GM12878 (cell line): ENCODE measurements at regions not wholly inside any gene's neighbourhood (a gene's known extent, or its start where the extent isn't known, plus 50 kb on each side); places are given as distances from the start of the nearest gene placed in this dataset.

Experiments
- ATAC-seq: fragments of 200-7000 bp; cut with Tn5 transposase; 3 replicates; pipeline ENCODE4 v1.9.1; 2020; ENCODE audit warnings: mild to moderate bottlenecking, moderate library complexity
- BruUV-seq: library from RNA; stranded (reverse); fragments of 400-500 nt; replicated peaks from 2 replicates; lab custom pipeline; 2021; lab: Mats Ljungman, UMichigan
- CTCF ChIA-PET: fragments of 300-600 bp; sonication (Branson Sonifier 250); formaldehyde crosslinking; extraction: SDS; loops from one replicate; lab custom pipeline; 2021; ENCODE audit warnings: inconsistent platforms; lab: Yijun Ruan, JAX
- POLR2A ChIA-PET: fragments of 350-600 bp; formaldehyde crosslinking; extraction: SDS; loops from one replicate; lab custom pipeline; 2021; ENCODE audit warnings: inconsistent platforms; lab: Charles Lee
- RAD21 ChIA-PET: fragments of 300-600 bp; sonication (Branson Sonifier 250); formaldehyde crosslinking; loops from one replicate; lab custom pipeline; 2023; ENCODE audit warnings: antibody characterized with exemption; ENCODE audit not compliant: unreplicated experiment; lab: Charles Lee
- SMC1A ChIA-PET: fragments of 300-600 bp; sonication (Branson Sonifier 250); formaldehyde crosslinking; loops from one replicate; lab custom pipeline; 2023; ENCODE audit not compliant: unreplicated experiment, uncharacterized antibody; lab: Charles Lee
- DNase-seq: peaks from one replicate; pipeline ENCODE4 v3.0.0-alpha.2; 2011; ENCODE audit warnings: low read depth, low spot score
- FAIRE-seq: peaks from 3 replicates; lab custom pipeline; 2011; peaks lifted over from hg19 to GRCh38; lab: Jason Lieb, UNC
- H2AFZ ChIP-seq: 2 replicates; pipeline ENCODE4 v1.6.0; 2011; ENCODE audit warnings: low read depth, low read length, control low read depth; ENCODE audit not compliant: control insufficient read depth
- H3K27ac ChIP-seq: 2 replicates; pipeline ENCODE4 v1.5.1; 2011; ENCODE audit warnings: control low read depth; ENCODE audit not compliant: control insufficient read depth, insufficient read depth
- H3K27me3 ChIP-seq, 2 experiments: replicated peaks in 1 of 2; 2 replicates each; pipeline versions ENCODE4 v1.6.0 to v1.6.1; 2011; ENCODE audit warnings: low read length in 1 of 2; ENCODE audit not compliant: control insufficient read depth in 2 of 2, insufficient read depth in 2 of 2
- H3K36me3 ChIP-seq, 2 experiments: 2 replicates each; pipeline ENCODE4 v1.5.1; 2011; ENCODE audit warnings: low read length in 1 of 2; ENCODE audit not compliant: control insufficient read depth in 2 of 2, insufficient read depth in 2 of 2
- H3K4me1 ChIP-seq: 2 replicates; pipeline ENCODE4 v1.6.1; 2011; ENCODE audit warnings: mild to moderate bottlenecking, low read length, moderate library complexity, mixed read lengths; ENCODE audit not compliant: control insufficient read depth, insufficient read depth
- H3K4me2 ChIP-seq: 2 replicates; pipeline ENCODE4 v1.6.0; 2011; ENCODE audit warnings: control low read depth; ENCODE audit not compliant: control insufficient read depth, insufficient read depth
- H3K4me3 ChIP-seq: fragments of 200-600 bp; sonication (generic); 2 replicates; pipeline ENCODE4 v1.5.1; 2016
- H3K79me2 ChIP-seq: 2 replicates; pipeline ENCODE4 v1.6.0; 2011; ENCODE audit warnings: low read length; ENCODE audit not compliant: control insufficient read depth, insufficient read depth
- H3K9ac ChIP-seq: 2 replicates; pipeline ENCODE4 v1.8.0; 2011; ENCODE audit warnings: low read length, control low read depth, mixed read lengths; ENCODE audit not compliant: control insufficient read depth, insufficient read depth
- H3K9me3 ChIP-seq: replicated peaks from 3 replicates; pipeline ENCODE4 v1.5.1; 2011; ENCODE audit warnings: mild to moderate bottlenecking, low read length; ENCODE audit not compliant: control insufficient read depth, insufficient read depth
- H4K20me1 ChIP-seq: 2 replicates; pipeline ENCODE4 v1.6.0; 2011; ENCODE audit not compliant: control insufficient read depth, insufficient read depth
- BHLHE40 ChIP-seq, 2 experiments: fragments of 450-650 bp in 1 of 2; IDR thresholded peaks; 2 replicates each; pipeline ENCODE4 v1.6.1; 2011 to 2017; ENCODE audit warnings: low read depth in 2 of 2, borderline replicate concordance in 1 of 2, improper control_type of control experiment in 1 of 2, low read length in 1 of 2, mild to moderate bottlenecking in 1 of 2
- CHD1 ChIP-seq: IDR thresholded peaks from 2 replicates; pipeline ENCODE4 v1.6.1; 2012; ENCODE audit warnings: low read depth, low read length, improper control_type of control experiment
- IKZF1 ChIP-seq: fragments of 450-650 bp; conservative IDR thresholded peaks from 2 replicates; pipeline ENCODE4 v1.6.1; 2017; ENCODE audit warnings: antibody characterized with exemption, mild to moderate bottlenecking
- NFIC ChIP-seq: IDR thresholded peaks from 2 replicates; pipeline ENCODE4 v1.6.1; 2012; ENCODE audit warnings: low read depth, mild to moderate bottlenecking, inconsistent platforms, low read length, moderate library complexity
- PML ChIP-seq: IDR thresholded peaks from 2 replicates; pipeline ENCODE4 v1.6.1; 2012; ENCODE audit warnings: low read length, inconsistent platforms
- RUNX3 ChIP-seq: IDR thresholded peaks from 2 replicates; pipeline ENCODE4 v1.6.1; 2012; ENCODE audit warnings: low read length, inconsistent platforms
- TBL1XR1 ChIP-seq: IDR thresholded peaks from 2 replicates; pipeline ENCODE4 v1.6.1; 2012; ENCODE audit warnings: low read depth, low read length, improper control_type of control experiment
- ZNF384 ChIP-seq: IDR thresholded peaks from 2 replicates; pipeline ENCODE4 v1.6.1; 2012; ENCODE audit warnings: low read depth, mild to moderate bottlenecking, low read length, improper control_type of control experiment, borderline replicate concordance
- WGBS: methylation state at CpG from one replicate; pipeline ENCODE4 v1.1.6; 2016; ENCODE audit warnings: low lambda C conversion rate; ENCODE audit not compliant: insufficient replicate concordance, insufficient coverage; ENCODE audit errors: missing lambda C conversion rate; 5-methylcytosine and 5-hydroxymethylcytosine counted together
- in situ Hi-C: fragments of 300-500 bp; cut with MboI; formaldehyde crosslinking; loops from 9 replicates; pipeline ENCODE4 v1.14.3; 2018; ENCODE audit warnings: mixed read lengths
- intact Hi-C: fragments of 100-400 bp; cut with micrococcal nuclease; formaldehyde crosslinking; loops from one replicate; pipeline ENCODE4 v1.14.2; 2022; ENCODE audit not compliant: unreplicated experiment
- TF ChIP-seq, protein P1 (sequence below): fragments of 450-650 bp; formaldehyde crosslinking; IDR thresholded peaks from 2 replicates; pipeline ENCODE4 v1.5.0; 2022; ENCODE audit warnings: mild to moderate bottlenecking, missing genetic modification characterization
- TF ChIP-seq, protein P2 (sequence below): IDR thresholded peaks from 2 replicates; pipeline ENCODE4 v1.6.1; 2012; ENCODE audit warnings: improper control_type of control experiment, low read depth, low read length; ENCODE audit not compliant: insufficient replicate concordance
- TF ChIP-seq, protein P3 (sequence below): fragments of 450-650 bp; conservative IDR thresholded peaks from 2 replicates; pipeline ENCODE4 v1.6.1; 2017; ENCODE audit warnings: mild to moderate bottlenecking, moderate library complexity

DNA sequence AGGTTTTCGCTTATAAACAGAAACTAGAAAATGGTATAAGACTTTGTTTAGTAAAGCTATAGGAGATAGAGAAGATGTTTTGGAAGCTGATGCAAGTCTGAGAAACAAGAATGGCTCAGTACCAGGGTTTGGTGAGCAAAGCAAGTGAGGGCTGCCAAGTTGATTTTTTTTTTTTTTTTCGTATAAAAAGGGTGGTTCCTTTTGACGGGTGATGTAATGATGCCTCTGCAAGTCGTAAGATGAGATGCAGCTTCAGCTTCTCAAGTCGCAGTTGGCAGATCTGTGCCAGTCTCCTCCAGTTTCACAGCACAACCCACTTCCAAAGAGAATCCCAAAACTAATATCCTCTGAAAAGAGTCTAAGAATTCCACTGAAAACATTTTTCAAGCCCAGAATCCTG is 252.8 kb upstream of the CDH4 start (continued):
- TF ChIP-seq RUNX3 = no peak
- TF ChIP-seq BHLHE40 (IDR thresholded peaks at IDR 0.05; ENCODE audit: borderline replicate concordance in 1 of 2, low read depth in 2 of 2, low read length in 1 of 2) = no peak
- TF ChIP-seq TBL1XR1 = no peak

- Histone ChIP-seq H3K79me2 (no peaks in the 10 kb centered on the region), H3K9ac (no peak overlapping the region), H4K20me1 (no peaks in the 10 kb centered on the region), H3K4me3 (no peak overlapping the region)
- CTCF ChIA-PET = no interaction called here
- SMC1A ChIA-PET = no interaction called here
- POLR2A ChIA-PET = no interaction called here
- TF ChIP-seq, protein P1, sequence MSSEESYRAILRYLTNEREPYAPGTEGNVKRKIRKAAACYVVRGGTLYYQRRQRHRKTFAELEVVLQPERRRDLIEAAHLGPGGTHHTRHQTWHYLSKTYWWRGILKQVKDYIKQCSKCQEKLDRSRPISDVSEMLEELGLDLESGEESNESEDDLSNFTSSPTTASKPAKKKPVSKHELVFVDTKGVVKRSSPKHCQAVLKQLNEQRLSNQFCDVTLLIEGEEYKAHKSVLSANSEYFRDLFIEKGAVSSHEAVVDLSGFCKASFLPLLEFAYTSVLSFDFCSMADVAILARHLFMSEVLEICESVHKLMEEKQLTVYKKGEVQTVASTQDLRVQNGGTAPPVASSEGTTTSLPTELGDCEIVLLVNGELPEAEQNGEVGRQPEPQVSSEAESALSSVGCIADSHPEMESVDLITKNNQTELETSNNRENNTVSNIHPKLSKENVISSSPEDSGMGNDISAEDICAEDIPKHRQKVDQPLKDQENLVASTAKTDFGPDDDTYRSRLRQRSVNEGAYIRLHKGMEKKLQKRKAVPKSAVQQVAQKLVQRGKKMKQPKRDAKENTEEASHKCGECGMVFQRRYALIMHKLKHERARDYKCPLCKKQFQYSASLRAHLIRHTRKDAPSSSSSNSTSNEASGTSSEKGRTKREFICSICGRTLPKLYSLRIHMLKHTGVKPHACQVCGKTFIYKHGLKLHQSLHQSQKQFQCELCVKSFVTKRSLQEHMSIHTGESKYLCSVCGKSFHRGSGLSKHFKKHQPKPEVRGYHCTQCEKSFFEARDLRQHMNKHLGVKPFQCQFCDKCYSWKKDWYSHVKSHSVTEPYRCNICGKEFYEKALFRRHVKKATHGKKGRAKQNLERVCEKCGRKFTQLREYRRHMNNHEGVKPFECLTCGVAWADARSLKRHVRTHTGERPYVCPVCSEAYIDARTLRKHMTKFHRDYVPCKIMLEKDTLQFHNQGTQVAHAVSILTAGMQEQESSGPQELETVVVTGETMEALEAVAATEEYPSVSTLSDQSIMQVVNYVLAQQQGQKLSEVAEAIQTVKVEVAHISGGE = no peak
- TF ChIP-seq, protein P2, sequence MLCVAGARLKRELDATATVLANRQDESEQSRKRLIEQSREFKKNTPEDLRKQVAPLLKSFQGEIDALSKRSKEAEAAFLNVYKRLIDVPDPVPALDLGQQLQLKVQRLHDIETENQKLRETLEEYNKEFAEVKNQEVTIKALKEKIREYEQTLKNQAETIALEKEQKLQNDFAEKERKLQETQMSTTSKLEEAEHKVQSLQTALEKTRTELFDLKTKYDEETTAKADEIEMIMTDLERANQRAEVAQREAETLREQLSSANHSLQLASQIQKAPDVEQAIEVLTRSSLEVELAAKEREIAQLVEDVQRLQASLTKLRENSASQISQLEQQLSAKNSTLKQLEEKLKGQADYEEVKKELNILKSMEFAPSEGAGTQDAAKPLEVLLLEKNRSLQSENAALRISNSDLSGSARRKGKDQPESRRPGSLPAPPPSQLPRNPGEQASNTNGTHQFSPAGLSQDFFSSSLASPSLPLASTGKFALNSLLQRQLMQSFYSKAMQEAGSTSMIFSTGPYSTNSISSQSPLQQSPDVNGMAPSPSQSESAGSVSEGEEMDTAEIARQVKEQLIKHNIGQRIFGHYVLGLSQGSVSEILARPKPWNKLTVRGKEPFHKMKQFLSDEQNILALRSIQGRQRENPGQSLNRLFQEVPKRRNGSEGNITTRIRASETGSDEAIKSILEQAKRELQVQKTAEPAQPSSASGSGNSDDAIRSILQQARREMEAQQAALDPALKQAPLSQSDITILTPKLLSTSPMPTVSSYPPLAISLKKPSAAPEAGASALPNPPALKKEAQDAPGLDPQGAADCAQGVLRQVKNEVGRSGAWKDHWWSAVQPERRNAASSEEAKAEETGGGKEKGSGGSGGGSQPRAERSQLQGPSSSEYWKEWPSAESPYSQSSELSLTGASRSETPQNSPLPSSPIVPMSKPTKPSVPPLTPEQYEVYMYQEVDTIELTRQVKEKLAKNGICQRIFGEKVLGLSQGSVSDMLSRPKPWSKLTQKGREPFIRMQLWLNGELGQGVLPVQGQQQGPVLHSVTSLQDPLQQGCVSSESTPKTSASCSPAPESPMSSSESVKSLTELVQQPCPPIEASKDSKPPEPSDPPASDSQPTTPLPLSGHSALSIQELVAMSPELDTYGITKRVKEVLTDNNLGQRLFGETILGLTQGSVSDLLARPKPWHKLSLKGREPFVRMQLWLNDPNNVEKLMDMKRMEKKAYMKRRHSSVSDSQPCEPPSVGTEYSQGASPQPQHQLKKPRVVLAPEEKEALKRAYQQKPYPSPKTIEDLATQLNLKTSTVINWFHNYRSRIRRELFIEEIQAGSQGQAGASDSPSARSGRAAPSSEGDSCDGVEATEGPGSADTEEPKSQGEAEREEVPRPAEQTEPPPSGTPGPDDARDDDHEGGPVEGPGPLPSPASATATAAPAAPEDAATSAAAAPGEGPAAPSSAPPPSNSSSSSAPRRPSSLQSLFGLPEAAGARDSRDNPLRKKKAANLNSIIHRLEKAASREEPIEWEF = no peak
- TF ChIP-seq PML (no peak), CHD1 (no peak), RUNX3 (no peak), IKZF1 (no peak), ZNF384 (no peak), NFIC (no peak)
- TF ChIP-seq, protein P3, sequence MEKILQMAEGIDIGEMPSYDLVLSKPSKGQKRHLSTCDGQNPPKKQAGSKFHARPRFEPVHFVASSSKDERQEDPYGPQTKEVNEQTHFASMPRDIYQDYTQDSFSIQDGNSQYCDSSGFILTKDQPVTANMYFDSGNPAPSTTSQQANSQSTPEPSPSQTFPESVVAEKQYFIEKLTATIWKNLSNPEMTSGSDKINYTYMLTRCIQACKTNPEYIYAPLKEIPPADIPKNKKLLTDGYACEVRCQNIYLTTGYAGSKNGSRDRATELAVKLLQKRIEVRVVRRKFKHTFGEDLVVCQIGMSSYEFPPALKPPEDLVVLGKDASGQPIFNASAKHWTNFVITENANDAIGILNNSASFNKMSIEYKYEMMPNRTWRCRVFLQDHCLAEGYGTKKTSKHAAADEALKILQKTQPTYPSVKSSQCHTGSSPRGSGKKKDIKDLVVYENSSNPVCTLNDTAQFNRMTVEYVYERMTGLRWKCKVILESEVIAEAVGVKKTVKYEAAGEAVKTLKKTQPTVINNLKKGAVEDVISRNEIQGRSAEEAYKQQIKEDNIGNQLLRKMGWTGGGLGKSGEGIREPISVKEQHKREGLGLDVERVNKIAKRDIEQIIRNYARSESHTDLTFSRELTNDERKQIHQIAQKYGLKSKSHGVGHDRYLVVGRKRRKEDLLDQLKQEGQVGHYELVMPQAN = no peak
- TF ChIP-seq, all 136 proteins: peak for 0
- no peaks in the 10 kb centered on the region for H3K27me3 ChIP-seq
- intact Hi-C loops (no loop called here), in situ Hi-C loops (loop anchor here (5.0 kb wide), 1 partner anchor 35 kb away; no protein-coding TSS in a partner anchor)
- RAD21 ChIA-PET = no interaction called here
- no peak overlapping the region for H3K27ac ChIP-seq
- 38% methylated on average over 6 of the region's 6 CpGs for WGBS
- no TSS peak for BruUV-seq
- no peaks in the 10 kb centered on the region for H3K9me3 ChIP-seq
- no peaks in the 10 kb centered on the region for H3K4me1 ChIP-seq
- no peaks in the 10 kb centered on the region for H3K36me3 ChIP-seq
- DNase-seq (no peak), FAIRE-seq (no peak), ATAC-seq (no peak)
- H2AFZ ChIP-seq = no peak overlapping the region
- no peak overlapping the region for H3K4me2 ChIP-seq
Measured at GRCh38 chr20:61002090-61002489, 250.0 kb upstream of the CDH4 start.
